Fibroblast of skin of left biceps (primary cell): ENCODE measurements at regions not wholly inside any gene's neighbourhood (a gene's known extent, or its start where the extent isn't known, plus 50 kb on each side); places are given as distances from the start of the nearest gene placed in this dataset.

Source experiments
- DNase-seq, 2 experiments: peaks; one replicate each; pipeline ENCODE4 v3.0.0-alpha.2; 2013; ENCODE audit warnings: low read depth in 2 of 2

DNA sequence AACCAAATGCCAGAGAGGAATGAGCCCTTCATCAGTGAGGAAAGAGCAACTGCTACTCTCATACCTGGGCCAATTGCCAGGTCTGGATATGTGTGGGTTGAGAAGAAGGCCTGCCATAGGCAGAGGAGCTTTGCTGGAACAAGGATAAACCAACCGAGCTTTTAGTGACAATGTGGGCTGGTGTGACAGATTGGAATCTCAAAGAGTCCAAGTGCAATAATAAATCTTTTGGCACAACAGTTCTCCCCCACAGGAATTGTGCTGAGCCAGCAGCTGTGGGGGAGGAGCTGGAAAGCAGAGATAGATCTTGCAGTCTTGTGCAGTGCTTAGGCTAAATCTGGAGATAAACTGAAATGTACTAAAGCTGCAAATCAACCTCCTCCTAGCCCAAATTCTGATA, 79.4 kb upstream of the ISX start:
- DNase-seq = no peak

DNA sequence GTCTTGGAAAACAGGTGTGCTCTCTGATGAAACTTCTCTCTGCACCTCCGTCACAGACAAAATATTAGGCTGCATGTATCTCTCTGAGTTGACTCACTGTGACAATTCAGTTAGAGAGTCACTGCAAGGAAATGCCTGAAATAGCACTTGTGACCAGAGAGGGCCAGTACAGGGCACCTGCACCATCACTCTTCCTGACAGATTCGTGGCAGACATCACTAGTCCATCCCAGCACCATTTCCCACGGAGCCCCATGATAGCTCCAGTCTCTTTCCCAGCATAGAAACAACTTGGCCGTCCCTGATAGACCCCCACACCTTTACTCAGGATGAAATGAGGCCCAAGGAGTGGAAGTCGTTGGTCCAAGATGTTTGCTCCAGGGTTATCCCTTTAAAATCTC, 73.3 kb upstream of the ISX start:
- DNase-seq = no peak

- no peak for DNase-seq
These were observed 72.4 kb upstream of the ISX start for GRCh38 chr22:34993548-34993947.

- DNase-seq = no peak
These were observed 68.2 kb upstream of the ISX start for GRCh38 chr22:34997633-34998299.

GRCh38 chr22:34998921-34999320, 67.0 kb upstream of the ISX start:
- no peak for DNase-seq

- no peak for DNase-seq
These were observed 57.7 kb upstream of the ISX start for GRCh38 chr22:35008213-35008612.

DNA sequence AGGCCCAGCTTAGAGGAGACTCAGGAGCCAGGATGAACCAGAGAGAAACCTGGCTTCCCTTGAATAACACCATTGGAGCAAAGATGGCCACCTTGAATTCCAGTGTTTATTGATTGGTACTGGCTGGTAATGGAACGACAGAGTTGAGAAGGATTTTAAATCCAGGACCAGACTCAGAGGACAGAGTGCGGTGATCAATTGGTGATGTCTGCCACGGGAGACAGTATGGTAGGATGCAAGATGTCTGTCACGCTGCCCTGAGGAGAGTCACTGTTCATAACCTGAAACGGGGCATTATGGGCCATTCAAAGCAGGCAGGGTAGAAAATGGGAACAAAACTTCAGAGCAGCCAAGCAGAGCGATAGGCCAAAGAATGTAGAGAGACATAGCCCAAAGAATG, 55.4 kb upstream of the ISX start:
- DNase-seq = no peak

DNA sequence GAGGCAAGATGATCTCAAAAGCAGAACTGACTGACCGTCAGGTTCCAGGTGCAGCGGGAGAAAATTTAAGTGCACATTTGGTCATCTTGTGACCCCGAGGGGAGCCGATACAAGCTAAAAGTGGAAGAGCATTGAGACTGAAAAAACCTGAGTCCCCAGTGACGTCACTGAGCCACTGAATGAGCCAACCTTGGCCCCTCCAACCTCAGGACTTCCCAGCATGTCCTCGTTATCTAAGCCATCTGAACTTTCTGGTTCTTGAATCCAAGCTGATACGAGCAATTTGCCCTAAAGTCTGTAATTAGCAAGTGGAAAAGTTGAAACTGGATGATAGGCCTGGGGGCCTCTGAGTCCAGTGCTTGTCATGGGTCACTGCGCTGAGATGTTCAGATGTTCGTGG, 51.1 kb upstream of the ISX start:
- DNase-seq = no peak
